OCI-LY3 (cell line): ENCODE measurements at regions not wholly inside any gene's neighbourhood (a gene's known extent, or its start where the extent isn't known, plus 50 kb on each side); places are given as distances from the start of the nearest gene placed in this dataset.

ENCODE experiments used
- H2AFZ ChIP-seq: fragments of 200-600, 300-600 bp; shearing (Covaris generic); 2 replicates; pipeline ENCODE4 v1.6.0; 2014; ENCODE audit warnings: antibody characterized with exemption, low read depth, low read length
- H3K27ac ChIP-seq: fragments of 200-600, 300-600 bp; sonication (generic); 2 replicates; pipeline ENCODE4 v1.5.1; 2014; ENCODE audit warnings: mild to moderate bottlenecking, low read length, moderate library complexity, mixed read lengths
- H3K27me3 ChIP-seq: fragments of 200-600, 300-600 bp; sonication (generic); 2 replicates; pipeline ENCODE4 v1.6.1; 2014; ENCODE audit warnings: low read depth, low read length, mixed read lengths
- H3K36me3 ChIP-seq: fragments of 200-600, 300-600 bp; sonication (generic); replicated peaks from 2 replicates; pipeline ENCODE3; 2014; ENCODE audit warnings: low read depth, low read length, mixed read lengths
- H3K4me1 ChIP-seq: fragments of 300-600, 200-600 bp; sonication (generic); 2 replicates; pipeline ENCODE4 v1.6.1; 2014; ENCODE audit warnings: low read length, mixed read lengths
- H3K4me2 ChIP-seq: fragments of 200-600, 300-600 bp; sonication (generic); 2 replicates; pipeline ENCODE4 v1.6.1; 2014; ENCODE audit warnings: low read length, mixed read lengths
- H3K4me3 ChIP-seq: fragments of 300-600, 200-600 bp; sonication (generic); 2 replicates; pipeline ENCODE4 v1.5.1; 2014; ENCODE audit warnings: antibody characterized with exemption, mild to moderate bottlenecking, low read length, moderate library complexity
- H3K79me2 ChIP-seq: fragments of 300-600, 200-600 bp; shearing (Covaris generic); 2 replicates; pipeline ENCODE4 v1.6.1; 2014; ENCODE audit warnings: mild to moderate bottlenecking, low read length, mixed read lengths
- H3K9ac ChIP-seq: fragments of 300-600, 200-600 bp; shearing (Covaris generic); 2 replicates; pipeline ENCODE4 v1.6.0; 2014; ENCODE audit warnings: mild to moderate bottlenecking, low read length, moderate library complexity
- H3K9me3 ChIP-seq: fragments of 200-600, 300-600 bp; shearing (Covaris generic); 2 replicates; pipeline ENCODE4 v1.6.1; 2014; ENCODE audit warnings: low read length, mixed read lengths; ENCODE audit not compliant: insufficient read depth
- H4K20me1 ChIP-seq: fragments of 200-600, 300-600 bp; sonication (generic); 2 replicates; pipeline ENCODE4 v1.6.1; 2016; ENCODE audit warnings: low read length, mixed read lengths; ENCODE audit not compliant: insufficient read depth
- CTCF ChIP-seq: fragments of 200-600, 300-600 bp; sonication (generic); IDR thresholded peaks from 2 replicates; pipeline ENCODE4 v1.5.1; 2014; ENCODE audit warnings: antibody characterized with exemption, low read length, low read depth
- EZH2phosphoT487 ChIP-seq: fragments of 200-600 bp; shearing (Covaris generic); IDR thresholded peaks from 2 replicates; pipeline ENCODE4 v1.6.1; 2018; ENCODE audit warnings: antibody characterized with exemption, mixed run types, low read depth

- H4K20me1 ChIP-seq = no peaks in the 10 kb centered on the region
- H3K27me3 ChIP-seq = no peaks in the 10 kb centered on the region
- H3K79me2 ChIP-seq = no peaks in the 10 kb centered on the region
- H3K9me3 ChIP-seq = no peaks in the 10 kb centered on the region
- no peaks in the 10 kb centered on the region for H3K36me3 ChIP-seq
- no peak for TF ChIP-seq EZH2phosphoT487
- no peak overlapping the region for H3K4me2 ChIP-seq
- no peak overlapping the region for H2AFZ ChIP-seq
- H3K4me3 ChIP-seq = no peak overlapping the region
- H3K27ac ChIP-seq = no peak overlapping the region
- no peak overlapping the region for H3K9ac ChIP-seq
- peaks cover 18% of the 10 kb centered on the region for H3K4me1 ChIP-seq
Observed at GRCh38 chr11:121889186-121889585, 226.8 kb downstream of the BLID start.

- Histone ChIP-seq H3K9me3 (no peaks in the 10 kb centered on the region), H3K4me3 (no peak overlapping the region), H3K9ac (no peak overlapping the region), H3K27me3 (no peaks in the 10 kb centered on the region), H3K4me1 (peaks cover 18% of the 10 kb centered on the region), H3K79me2 (no peaks in the 10 kb centered on the region), H2AFZ (no peak overlapping the region), H3K27ac (no peak overlapping the region), H3K36me3 (no peaks in the 10 kb centered on the region), H4K20me1 (no peaks in the 10 kb centered on the region), H3K4me2 (peak overlapping the region; percentile 31; the same call in 1 of the 2 replicates)
- TF ChIP-seq CTCF (no peak), EZH2phosphoT487 (no peak)
Observed at GRCh38 chr11:121887976-121888557, 227.9 kb downstream of the BLID start.

GRCh38 chr11:121887569-121887968, 228.4 kb downstream of the BLID start:
- Histone ChIP-seq H3K4me2 (peak overlapping the region; percentile 31; the same call in 1 of the 2 replicates), H3K9me3 (no peaks in the 10 kb centered on the region), H3K4me3 (no peak overlapping the region), H4K20me1 (no peaks in the 10 kb centered on the region), H3K36me3 (no peaks in the 10 kb centered on the region), H3K27ac (no peak overlapping the region), H3K79me2 (no peaks in the 10 kb centered on the region), H3K9ac (no peak overlapping the region), H2AFZ (no peak overlapping the region), H3K27me3 (no peaks in the 10 kb centered on the region), H3K4me1 (peaks cover 18% of the 10 kb centered on the region)
- TF ChIP-seq CTCF (no peak), EZH2phosphoT487 (no peak)

GRCh38 chr11:121886996-121887395, 229.0 kb downstream of the BLID start:
- Histone ChIP-seq H3K36me3 (no peaks in the 10 kb centered on the region), H3K27ac (no peak overlapping the region)
- no peak for TF ChIP-seq EZH2phosphoT487
- TF ChIP-seq CTCF = no peak

More at GRCh38 chr11:121886996-121887395, 229.0 kb downstream of the BLID start:
- H3K27me3 ChIP-seq = no peaks in the 10 kb centered on the region
- no peak overlapping the region for H2AFZ ChIP-seq
- H3K9me3 ChIP-seq = no peaks in the 10 kb centered on the region
- H3K79me2 ChIP-seq = no peaks in the 10 kb centered on the region
- no peak overlapping the region for H3K4me3 ChIP-seq
- no peak overlapping the region for H3K4me2 ChIP-seq
- H3K4me1 ChIP-seq = peaks cover 18% of the 10 kb centered on the region
- no peak overlapping the region for H3K9ac ChIP-seq
- no peaks in the 10 kb centered on the region for H4K20me1 ChIP-seq
